HL-60/S4 (cell line): ENCODE measurements at regions not wholly inside any gene's neighbourhood (a gene's known extent, or its start where the extent isn't known, plus 50 kb on each side); places are given as distances from the start of the nearest gene placed in this dataset.
"Not testable (repeated sequence)": the region's sequence is repeated elsewhere in the genome, so short reads cannot be mapped to it uniquely, and the experiment has no call there.

Experiments used
- in situ Hi-C: fragments of 300-500 bp; cut with MboI; formaldehyde crosslinking; loops from 2 replicates; pipeline ENCODE4 v1.14.3; 2022; ENCODE audit warnings: low sequenced_read_pairs

DNA sequence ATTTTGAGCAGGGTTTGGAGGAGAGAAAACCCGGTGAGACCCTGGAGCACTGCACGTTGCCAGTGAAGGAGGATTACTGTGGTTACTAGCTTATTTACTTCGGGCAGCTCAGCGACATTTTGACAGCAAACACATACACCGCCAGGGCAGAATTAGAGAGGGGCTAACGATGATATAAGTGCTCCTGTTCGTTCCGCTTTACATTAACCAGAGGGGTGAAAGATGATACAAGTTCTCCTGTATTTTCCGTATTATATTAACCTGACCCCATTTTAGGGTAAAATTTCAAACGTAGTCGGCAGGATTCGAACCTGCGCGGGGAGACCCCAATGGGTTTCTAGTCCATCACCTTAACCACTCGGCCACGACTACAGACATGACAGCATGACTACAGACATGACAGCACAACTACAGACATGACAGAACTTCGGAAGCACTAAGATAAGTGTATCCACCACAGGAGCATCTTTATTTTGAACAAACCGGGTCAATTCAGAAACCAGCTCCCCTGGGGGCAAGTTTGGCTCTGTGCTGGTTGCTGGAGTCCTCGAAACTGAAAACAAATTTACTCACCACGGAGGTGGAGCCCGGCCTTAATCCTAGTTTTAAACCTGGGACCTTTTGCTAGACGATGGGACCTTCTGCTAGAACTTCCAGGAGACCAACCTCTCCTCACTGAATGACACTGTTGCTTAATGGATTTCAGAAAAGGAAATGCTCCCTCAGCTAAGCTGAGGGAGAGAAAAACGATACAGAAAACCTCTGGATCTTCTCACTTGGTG, 80.4 kb upstream of the ZNF184 start:
- in situ Hi-C loops, result no loop called here

DNA sequence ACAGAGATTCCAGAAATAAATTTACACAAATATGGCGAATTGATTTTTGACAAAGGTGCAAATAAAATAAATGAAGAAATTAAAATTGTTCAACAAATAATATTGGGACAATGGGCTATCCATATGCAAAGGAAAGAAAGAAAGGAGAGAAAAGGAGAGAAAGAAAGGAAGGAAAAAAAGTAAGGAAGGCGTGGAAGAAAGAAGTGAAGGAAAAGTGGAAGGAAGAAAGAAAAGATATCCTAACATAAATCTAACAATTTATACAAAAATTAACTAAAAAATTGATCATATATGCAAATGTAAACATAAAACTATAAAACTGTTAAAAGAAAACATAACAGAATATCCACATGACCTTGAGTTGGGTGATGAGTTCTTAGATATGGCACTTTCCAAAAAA, 78.7 kb upstream of the ZNF184 start:
- in situ Hi-C loops, result no loop called here

DNA sequence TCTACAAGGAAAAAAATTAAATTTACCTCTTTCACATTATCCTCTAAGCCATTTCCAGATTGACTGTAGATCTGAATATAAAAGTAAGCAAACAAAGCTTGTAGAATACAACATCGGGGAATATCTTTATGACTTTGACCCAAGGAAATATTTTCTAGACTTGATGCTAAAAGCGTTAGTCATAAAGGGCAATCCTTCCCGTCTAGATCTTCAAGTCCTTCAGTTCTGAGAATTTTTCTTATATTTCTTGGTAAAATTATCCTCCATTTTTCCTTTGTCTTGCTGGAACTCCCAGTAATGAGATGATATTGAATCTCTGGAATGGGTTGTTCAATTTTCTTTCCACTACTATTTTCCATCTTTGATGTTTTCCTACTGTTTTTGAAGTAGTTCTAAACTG, 77.8 kb upstream of the ZNF184 start:
- in situ Hi-C loops, result no loop called here

DNA sequence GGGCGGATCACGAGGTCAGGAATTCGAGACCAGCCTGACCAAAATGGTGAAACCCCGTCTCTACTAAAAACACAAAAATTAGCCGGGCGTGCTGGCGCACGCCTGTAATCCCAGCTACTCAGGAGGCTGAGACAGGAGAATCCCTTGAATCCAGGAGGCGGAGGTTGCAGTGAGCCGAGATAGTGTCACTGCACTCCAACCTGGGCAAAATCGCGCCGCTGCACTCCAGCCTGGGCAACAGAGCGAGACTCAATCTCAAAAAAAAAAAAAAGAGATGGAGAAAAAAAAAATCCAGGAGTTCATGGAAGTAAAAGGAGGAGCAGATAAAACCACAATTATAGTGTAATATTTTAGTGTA, 76.3 kb upstream of the ZNF184 start:
- in situ Hi-C loops, result not testable (repeated sequence)

DNA sequence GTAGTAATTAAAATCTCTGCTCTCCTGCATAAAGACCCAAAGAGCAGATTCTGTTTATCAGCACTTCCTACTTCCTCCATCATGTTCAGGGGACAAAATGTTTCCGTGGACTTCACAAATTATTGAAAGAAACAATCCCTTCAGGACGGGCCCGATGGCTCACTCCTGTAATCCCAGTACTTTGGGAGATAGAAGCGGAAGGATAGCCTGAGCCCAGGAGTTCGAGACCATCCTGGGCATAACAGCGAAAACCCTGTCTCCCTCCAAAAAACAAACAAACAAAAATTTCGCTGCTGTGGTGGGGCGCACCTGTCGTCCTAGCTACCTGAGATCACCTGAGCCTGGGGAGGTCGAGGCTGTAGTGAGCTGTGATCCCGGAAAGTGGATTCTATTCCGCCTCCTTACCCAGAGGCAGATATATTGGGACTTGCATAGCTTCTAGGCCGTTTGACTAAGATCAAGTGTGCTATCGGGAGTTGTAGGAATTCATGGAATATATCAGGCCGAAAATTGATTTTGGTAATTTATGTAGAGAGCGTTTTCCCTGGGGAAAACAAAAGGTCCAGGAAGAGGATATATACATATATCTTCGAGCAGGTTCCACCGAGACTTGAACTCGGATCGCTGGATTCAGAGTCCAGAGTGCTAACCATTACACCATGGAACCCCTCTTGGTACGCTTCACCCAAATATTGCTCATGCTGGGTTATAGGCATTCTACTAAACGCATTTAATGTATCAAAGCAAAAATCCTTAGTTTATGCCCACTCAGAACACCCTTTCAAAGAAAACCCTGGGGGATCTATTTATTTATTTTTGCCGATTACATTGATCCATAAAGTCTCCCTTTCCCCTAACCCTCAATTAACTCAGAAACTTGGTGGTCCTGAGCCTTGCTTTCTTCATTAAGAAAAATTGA, 74.5 kb upstream of the ZNF184 start:
- in situ Hi-C loops, result no loop called here

DNA sequence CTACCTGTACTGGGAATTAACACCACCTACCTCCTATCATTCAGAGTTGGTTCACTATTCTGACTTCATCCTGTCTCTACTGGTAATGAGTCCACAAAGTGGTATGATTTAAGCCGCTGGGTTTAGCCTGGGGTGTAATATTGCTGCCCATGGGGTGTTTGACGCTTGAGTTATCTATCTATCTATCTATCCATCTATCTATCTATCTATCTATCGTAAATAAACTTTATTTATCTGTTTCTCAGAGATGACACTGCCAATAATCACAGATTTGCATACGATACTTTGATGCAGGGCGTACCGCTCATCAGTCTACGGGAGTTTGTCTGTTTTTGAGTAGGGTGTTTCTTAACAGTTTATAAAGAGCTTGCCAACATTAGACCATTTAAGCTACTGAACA, 73.6 kb upstream of the ZNF184 start:
- in situ Hi-C loops, result no loop called here

DNA sequence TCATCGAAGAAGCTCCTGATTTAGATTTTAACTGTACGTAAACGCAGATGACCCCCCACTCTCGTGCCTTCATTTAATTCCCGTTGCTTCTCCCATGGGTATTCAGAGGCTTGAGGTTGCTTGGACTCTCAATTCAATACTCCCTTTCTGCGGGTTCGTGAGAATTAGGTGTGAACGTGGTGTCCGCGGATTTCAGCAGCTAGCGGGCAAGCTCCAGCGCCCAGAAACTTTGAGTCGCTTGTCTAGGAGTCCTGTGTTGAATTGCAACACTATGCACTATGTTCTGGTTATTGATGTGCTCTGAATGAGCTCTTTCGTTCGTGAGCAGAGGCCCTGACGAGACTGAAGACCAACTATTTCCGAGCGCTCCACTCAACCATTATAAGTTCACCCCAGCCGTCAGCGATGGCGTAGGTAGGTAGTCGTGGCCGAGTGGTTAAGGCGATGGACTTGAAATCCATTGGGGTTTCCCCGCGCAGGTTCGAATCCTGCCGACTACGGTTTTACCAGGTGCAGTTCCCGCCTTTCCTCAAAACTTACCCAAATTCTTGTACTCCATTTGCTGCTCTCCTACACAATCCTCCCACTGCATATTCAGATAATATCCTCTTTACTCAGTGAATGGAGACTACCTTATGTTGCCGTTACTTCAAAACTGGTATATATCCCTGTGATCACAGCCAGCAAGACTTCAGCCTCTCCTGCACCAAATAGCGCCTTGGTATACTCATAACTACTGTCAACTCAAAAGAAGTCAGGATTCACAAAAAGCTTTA, 72.6 kb upstream of the ZNF184 start:
- in situ Hi-C loops, result no loop called here

DNA sequence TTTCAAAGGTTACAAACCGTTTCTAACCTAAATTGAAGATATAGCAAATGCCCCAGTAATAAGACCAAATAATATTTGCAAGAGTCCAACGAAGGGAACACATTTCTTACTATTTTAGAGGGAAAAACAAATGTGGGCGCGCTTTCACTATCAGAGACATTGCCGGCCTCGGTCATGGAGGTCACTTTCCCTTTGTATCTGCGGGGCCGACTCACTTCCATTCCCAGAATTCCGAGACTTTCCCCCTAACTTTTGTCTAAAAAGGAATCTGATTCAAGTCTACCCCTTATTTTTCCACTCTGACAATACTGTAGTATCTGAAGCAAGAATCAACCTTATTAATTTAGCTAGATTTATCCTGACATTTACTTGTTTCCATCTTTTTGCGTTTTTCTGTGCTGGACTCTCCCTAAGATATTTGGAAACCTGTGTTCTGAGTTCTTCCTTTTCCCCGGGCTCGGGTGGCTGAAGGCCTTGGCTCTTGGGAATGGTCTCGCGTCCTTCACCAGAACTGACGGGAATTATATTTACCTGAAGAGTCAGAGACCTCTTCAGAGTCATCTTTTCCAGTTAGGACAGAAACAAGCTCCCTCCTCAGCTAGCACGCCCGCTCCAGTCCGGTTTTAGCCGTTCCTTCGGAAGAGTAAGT, 71.8 kb upstream of the ZNF184 start:
- in situ Hi-C loops, result no loop called here

DNA sequence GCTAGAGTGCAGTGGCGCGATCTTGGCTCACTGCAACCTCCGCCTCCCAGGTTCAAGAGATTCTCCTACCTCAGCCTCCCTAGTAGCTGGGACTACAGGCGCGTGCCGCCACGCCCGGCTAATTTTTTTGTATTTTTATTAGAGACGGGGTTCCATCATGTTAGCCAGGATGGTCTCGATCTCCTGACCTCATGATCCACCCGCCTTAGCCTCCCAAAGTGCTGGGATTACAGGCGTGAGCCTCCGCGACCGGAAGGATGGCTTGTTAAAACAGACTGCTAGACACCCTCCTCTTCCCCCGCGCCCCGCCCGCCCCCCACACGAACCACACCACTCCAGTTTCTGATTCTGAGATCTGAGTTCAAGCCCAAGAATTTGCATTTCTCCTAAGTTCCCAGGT, 71.2 kb upstream of the ZNF184 start:
- in situ Hi-C loops, result not testable (repeated sequence)

DNA sequence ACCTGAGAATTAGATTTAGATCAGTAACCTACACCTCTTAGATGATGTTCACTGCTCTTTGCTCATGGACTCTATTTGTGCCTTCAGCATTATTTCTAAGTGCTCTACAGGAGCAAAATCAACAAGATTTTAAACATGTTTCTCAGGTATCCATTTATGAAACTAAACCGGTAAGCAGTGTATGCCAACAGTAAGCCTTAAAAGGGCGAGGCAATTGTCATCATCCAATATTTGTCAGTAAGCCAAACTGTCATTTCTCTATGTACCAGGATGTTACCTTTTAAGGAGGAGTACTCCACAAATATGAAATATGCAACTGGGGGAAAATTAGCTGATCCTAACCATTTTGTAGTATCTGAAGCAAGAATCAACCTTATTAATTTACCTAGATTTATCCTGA, 69.6 kb upstream of the ZNF184 start:
- in situ Hi-C loops, result no loop called here

DNA sequence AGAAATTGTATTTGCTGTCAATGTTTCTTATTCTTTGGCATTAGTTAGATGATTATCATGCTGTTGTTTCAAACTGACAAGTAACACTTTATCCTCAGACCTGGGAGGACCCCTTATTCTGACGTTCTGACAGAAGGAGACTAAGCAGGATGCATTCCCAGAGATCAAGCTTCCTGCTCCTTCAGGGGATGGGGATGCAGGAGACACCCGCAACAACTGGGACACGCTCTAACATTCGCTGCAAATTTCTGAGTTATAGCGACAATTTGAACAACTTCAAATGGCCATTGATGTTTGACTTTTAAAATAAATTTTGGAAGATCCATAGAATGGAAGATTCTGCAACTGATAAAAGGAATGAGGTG, 69.0 kb upstream of the ZNF184 start:
- in situ Hi-C loops, result no loop called here

DNA sequence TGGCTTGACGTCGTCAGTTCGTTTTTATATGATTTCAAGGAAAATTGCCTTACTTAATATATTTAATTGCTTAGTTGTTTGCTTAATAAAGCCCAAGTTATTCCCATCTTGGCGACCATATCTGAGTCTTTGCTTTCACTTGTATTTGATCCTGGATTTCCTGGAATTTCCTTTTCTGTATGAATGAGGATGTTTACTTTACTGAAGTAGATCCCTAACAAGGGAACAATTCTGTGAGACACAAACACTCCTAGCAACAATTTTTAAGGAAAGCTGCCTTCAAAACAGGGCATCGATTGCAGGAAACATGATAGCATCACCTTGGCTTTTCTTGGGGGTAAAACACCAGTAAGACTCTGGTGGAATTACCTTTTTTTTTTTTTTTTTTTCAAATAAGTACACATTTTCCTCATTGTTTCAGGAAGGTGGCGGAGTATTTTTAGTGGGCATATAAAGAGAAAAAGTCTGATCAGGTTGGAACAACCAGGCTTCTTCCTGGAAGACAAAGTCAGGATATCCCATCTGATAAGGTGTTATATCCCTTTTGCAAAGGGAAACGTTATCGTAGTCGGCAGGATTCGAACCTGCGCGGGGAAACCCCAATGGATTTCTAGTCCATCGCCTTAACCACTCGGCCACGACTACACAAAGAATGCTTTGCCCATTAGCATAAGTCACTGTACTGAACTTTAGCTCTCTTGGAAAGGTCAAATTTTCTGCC, 68.5 kb upstream of the ZNF184 start:
- in situ Hi-C loops, result no loop called here

DNA sequence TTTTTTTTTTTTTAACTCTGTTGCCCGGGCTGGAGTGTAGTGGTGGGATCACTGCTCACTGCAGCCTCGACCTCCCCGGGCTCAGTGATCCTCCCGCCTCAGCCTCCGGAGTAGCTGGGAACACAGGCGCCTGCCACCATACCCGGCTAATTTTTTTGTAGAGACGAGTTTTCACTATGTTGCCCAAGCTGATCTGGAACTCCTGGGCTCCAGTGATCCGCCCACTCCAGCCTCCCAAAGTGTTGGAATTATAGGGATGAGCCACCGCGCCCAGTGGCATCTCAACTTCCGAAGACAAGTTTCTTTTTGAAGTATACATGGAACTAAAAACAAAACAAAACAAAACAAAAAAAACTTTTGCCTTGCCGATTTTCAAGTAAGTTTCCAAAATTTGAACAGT, 66.6 kb upstream of the ZNF184 start:
- in situ Hi-C loops, result no loop called here

DNA sequence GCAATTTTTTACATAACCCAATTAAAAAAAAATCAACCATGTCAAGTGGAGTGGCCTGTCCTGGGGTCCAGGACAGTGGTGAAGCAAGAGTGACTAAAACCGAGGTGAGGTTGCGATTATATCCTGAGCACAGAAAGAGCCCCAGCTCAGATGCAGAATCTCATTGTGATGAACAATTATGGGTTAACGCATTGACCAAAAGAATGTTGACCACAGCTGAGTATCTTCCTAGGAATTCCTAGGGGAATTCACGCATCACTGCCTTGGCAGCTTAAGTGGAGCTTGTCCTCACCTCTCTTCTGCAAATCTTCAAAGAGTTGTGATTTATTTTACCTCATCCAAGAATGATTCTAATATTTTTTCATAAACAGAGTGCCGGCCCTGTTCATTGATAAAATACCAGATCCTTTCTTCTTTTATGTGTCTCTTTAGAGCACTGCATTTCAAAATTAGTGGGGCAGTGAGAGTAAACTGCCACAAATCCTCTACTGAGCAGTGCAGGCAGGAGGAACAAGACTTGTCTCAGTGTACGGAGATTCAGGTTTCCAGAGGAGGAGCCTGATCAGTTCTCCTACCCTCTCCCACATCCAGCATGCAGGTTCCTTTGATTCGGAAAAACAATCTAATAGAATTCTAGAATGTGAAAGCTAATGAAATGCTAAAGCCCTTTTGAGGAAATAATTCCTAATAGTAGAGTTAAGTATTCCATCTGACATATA, 60.1 kb upstream of the ZNF184 start:
- in situ Hi-C loops, result no loop called here

DNA sequence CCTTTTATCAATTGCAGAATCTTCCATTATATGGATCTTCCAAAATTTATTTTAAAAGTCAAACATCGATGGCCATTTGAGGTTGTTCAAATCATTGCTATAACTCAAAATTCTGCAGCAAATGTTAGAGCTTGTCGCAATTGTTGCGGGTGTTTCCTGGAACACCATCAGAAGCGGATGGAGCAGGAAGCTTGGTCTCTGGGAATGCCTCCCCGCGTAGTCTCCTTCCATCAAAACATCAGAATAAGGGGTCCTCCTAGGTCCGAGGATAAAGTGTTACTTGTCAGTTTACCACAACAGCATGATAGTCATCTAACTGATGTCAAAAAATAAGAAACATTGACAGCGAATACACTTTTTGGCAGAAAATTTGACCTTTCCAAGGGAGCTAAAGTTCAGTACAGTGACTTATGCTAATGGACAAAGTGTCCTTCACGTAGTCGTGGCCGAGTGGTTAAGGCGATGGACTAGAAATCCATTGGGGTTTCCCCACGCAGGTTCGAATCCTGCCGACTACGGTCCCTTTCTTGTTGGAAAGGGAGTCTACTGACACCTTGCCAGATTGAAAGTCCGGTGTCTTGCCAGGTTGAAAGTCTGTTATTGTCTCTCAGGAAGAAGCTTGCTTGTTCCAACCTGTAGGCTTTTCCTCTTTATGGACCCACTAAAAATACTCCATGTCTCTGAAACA, 59.0 kb upstream of the ZNF184 start:
- in situ Hi-C loops, result no loop called here

DNA sequence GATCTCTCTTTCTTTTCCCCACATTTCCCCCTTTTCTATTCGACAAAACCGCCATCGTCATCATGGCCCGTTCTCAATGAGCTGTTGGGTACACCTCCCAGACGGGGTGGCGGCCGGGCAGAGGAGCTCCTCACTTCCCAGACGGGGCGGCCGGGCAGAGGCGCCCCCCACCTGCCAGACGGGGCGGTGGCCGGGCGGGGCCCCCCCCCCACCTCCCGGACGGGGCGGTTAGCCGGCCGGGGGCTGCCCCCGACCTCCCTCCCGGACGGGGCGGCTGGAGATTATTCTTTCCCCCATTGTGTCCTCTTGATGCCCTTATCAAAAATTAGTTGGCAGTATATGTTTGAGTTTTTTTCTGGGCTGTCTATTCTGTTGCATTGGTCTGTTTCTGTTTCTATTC, 56.9 kb upstream of the ZNF184 start:
- in situ Hi-C loops, result not testable (repeated sequence)

DNA sequence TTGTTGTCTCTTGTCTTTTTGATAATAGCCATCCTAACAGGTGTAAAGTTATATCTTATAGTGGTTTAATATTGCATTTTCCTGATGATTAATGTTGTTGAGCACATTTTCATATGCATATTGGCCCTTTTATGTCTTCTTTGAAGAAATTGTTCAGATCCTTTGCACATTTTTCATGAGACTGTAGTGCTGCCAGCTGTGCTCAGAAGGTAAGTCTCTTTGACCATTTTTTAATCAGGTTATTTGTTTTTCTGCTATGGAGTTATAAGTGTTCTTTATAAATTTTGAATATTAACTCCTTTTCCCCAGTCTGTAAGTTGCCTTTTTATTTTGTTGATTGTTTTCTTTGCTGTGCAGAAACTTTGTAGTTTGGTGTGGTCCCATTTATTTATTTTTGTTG, 55.8 kb upstream of the ZNF184 start:
- in situ Hi-C loops, result no loop called here
